Glomerular visceral epithelial cell (primary cell): ENCODE measurements at regions not wholly inside any gene's neighbourhood (a gene's known extent, or its start where the extent isn't known, plus 50 kb on each side); places are given as distances from the start of the nearest gene placed in this dataset.
"Not testable (repeated sequence)": the region's sequence is repeated elsewhere in the genome, so short reads cannot be mapped to it uniquely, and the experiment has no call there.

Experiments
- DNase-seq: peaks from one replicate; pipeline ENCODE4 v3.0.0-alpha.2; 2016; ENCODE audit errors: extremely low spot score

DNA sequence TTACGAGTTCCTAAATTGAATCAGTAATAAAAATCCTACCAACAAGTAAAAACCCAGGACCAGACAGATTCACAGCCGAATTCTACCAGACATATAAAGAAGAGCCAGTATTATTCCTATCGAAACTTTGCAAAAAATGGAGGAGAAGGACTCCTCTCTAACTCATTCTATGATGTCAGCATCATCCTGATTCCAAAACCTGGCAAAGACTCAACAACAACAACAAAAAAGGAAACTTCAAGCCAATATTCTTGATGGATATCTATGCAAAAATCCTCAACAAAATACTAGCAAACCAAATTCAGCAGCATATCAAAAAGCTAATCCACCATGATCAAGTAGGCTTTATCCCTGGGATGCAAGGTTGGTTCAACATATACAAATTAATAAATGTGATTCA is 84.6 kb upstream of the ADRB2 start:
- not testable (repeated sequence) for DNase-seq

DNA sequence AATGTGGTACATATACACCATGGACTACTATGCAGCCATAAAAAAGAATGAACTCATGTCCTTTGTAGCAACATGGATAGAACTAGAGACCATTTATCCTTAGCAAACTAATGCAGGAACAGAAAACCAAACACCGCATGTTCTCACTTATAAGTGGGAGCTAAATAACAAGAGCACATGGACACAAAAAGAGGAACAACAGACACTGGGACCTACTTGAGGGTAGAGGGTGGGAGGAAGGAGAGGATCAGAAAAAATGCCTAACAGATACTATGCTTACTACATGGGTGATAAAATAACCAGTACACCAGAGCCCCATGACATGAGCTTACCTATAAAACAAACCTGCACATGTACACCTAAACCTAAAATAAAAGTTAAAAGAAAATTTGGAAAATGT is 82.0 kb upstream of the ADRB2 start:
- DNase-seq = not testable (repeated sequence)

DNA sequence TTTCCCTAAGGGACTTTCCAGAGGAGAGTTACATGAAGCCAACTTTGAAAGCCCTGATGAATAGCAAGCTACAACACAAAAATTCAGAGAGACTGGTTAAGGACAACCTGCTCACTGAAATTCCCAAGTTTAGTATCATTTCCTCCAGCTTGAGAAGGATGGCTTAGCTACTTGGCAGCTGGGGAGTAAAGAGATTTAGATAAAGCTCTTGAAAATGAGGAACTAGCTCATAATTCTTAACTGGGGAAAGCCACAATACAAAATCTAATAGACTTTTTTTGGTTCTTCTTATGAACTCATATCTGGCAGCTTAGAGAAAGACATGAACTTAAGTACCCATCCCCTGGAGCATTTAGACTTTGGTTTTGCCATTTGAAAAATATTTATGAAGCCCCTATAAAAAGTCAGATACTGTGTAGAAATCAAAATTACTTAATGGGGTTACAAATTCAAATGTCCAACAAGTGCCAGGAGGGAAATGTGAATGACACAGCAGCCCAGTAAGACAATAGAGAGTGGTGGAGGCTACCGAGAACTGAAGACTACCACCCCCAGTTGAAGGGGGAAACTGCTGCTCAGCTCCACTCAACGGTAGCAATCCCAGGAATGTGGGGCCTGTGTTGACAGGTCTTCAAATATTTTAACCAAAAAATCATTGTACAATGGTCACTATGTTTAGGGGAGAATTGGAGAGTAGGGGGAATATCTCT is 79.4 kb upstream of the ADRB2 start:
- DNase-seq = no peak

DNA sequence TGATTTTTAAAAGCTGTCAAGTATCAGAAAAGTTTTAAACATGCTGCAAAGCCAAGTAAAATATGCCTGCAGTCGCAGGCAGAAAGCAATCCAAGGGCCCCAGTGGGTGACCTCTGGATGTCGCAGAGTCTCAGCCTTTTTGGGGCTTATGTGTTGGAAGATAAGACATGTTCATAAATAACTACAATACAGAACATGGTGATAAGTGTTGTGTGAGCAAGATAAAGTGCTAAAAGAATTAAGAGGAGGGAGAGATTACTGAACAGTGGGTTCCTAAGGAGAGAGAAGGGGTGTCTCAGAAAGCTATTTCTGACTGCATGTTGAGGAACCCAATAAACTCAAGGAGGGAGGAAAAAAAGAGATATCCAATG is 78.9 kb upstream of the ADRB2 start:
- DNase-seq = no peak

DNA sequence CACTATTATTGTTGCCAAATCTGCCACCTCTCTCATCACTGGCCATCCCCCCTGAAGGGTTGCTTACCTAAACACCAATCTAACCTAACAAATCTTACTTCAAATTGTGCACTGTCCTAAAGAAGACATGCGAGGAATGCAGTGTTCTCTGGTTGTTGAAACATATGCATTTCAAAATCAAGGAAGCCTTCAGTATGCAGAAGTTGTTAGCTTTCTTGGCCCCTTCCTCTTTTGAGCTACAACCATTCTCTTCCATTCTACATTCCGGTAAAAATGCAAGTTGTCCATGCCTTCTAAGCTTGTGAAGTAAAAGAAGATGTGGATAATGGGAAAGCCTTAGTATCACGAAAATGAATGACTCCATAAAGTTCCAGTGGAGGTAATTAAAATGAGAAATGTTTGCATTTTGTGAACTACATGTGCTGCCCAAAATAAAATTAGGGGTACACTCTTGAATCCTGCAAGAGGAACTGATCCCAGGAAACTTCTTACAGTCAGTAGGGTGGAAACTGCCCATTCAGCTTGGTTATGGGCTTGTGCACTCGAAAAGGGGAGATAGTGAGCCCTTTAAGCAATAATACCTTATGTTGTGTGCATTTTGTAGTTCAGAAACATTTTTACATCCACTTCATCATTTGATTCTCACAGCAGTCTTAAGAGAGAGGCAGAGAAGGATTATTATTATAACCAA is 77.6 kb upstream of the ADRB2 start:
- no peak for DNase-seq

DNA sequence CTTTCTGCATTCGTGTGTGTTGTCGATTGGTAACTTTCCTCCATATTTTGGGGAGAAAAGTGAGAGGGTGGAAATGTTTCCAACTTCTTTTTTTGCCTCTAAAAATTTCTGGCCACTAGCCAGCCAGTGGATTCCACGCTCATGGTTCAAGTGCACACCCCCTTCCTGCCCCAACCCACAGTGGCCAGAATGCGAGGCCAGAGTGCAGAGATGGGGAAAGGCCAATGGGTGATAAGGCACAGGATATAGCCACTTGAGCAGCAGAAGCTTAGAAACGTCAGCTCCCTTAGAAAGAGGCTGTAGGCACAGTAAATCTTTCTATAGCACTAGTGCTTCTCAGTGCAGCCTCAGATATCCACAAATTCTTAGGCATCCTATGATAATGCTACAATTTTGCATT is 75.8 kb upstream of the ADRB2 start:
- DNase-seq = no peak

DNA sequence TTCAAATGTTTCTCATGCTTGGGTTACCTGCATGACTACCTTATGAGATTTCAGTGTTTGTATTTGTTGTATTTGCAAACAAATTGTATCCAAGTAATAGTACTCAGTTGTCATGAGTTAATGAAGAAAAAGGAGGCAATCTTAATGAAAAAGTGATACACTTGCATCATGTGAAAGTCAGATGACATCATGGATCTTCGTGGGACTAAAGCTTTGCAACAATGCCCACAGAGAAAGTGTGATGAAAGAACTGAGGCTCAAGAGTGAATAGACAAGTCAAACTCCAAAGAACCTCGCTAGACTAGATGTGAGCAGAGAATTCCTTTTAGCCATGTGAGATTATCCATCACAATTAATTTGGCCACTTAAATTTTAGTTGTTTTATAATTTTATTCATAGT is 75.4 kb upstream of the ADRB2 start:
- DNase-seq = no peak

DNA sequence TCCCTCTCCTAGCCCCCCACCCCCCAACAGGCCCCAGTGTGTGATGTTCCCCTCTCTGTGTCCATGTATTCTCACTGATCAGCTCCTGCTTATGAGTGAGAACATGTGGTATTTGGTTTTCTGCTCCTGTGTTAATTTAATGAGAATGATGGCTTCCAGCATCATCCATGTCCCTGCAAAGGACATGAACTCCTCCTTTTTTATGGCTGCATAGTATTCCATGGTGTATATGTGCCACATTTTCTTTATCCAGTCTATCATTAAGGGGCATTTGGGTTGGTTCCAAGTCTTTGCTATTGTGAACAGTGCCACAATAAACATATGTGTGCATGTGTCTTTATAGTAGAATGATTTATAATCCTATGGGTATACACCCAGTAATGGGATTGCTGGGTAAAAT is 74.0 kb upstream of the ADRB2 start:
- not testable (repeated sequence) for DNase-seq

DNA sequence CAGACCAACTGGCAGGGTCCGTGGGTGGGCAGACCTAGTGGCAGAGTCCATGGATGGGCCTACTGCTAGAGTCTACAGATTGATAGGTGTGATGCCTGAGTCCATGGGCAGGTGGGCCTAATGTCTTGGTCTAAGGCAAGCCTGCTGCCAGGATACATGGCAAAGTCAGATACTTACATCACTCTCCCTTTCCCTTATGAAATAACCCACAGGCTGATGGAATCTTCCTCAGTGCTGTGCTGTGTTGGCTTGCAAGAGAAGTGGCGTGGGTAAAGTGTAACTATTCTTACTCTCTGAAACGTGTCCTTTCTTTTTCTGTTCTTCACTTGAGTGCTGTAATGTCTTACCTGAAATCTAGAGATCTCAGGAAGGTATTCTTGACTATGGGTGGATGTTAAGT is 67.3 kb upstream of the ADRB2 start:
- DNase-seq = no peak

DNA sequence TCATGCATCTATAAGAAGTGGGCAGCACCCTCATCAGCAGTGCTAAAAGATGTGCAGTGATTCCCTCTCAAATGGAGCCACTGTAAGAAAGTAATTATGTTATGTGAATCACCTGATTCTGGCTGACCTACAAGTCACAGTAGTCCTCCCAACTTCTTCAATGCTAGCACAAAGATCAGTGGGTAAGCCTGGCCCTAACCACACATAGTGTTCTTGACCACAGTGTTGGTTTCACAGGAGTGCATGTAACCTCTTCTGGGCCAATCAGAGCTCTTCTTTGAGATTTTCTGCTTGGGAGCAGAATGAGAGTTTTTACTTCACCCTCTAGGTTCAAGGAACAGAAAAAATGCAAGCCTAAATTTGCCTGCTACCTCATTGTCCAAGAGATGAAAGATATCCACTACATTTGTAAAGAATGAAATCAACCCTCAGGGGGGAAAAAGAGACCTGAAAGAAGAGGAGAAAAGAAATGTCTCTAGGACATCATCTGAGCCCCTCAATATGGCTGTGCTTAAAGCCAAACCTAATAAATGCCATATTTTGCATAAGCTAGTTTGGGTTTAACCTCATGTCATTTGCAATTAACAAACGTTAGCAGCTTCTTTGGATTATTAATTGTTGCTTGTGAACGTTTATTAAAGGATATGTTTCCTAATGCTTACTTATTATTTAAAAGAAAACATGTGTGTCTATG is 65.3 kb upstream of the ADRB2 start:
- DNase-seq = peak; percentile 44

DNA sequence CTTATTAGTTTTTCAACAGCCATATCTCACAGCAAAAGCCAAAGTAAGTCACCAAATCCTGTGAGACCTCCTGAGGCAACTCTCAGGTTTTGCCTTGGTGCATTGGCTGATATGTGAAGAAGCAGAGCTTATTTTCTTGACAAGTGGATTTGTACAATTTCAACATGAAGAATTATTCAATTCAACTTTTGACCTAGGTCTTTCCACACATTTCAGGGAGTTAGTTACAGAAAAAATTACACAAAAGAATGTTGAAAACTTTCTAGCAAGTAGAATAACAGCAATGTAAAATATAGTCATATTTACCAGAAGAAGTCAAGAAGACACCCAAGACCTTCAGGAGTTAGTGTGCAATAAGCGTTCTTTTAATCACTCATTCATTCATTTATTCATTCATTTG is 62.4 kb upstream of the ADRB2 start:
- no peak for DNase-seq

DNA sequence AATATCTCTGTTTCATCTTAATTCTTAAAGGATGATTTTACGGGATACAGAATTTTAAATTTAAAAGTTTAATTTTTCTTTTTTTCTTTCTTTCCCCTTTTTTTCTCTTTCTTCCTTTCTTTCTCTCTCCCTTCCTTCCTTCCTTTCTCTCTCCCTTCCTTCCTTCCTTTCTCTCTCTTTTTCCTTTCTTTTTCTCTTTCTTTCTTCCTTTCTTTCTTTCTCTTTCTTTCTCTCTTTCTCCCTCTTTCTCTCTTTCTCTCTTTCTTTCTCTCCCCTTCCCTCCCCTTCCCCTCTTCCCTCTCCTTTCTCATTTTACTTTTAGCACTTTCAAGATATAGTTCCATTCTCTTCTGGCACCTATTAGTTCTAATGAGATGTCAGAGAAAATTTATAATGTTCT is 61.4 kb upstream of the ADRB2 start:
- no peak for DNase-seq

DNA sequence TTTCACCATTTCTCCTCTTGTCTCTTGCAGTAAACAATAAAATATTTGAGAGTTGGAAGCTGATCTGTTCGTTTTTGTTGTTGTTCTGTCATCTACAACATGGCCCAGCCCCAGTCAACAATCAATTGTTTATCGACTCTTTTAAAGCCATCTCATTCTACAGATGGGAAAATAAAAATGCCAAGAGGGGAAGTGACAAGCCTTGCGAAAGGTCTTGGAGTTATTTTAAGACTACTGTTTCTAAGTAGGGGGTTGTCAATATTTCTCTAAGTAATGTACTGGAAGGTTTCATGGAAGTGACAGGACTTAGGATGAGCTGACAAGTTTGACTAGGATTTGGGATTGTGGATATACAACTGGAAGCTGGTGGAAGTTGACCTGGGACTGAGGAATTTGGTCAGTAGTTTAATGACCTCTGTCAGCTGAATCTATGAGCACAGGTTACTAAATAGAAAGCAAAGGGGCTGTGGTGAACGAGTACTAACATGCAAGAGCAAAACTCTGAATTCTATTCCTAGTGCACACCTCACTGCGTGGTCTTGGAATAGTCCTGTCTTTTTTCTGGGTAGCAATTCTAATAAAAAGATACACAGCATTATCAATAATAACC is 57.5 kb upstream of the ADRB2 start:
- no peak for DNase-seq

DNA sequence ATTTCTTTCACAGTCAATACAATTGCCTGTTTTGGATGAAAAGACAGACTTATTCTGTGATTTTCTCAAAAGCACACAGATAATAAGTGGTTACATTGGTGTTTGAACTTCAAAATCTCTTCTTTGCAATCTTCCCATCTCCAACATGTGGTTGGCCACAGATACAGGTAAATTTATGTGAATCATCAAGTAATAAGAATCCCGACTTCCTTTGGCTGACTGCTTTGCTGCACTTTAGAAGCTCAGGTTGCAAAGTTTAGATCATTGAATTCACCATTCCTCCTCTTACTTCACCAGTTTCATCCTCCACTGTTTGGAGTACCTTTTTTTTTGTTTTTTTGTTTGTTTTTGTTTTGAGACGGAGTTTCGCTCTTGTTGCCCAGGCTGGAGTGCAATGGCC is 56.5 kb upstream of the ADRB2 start:
- DNase-seq = no peak

DNA sequence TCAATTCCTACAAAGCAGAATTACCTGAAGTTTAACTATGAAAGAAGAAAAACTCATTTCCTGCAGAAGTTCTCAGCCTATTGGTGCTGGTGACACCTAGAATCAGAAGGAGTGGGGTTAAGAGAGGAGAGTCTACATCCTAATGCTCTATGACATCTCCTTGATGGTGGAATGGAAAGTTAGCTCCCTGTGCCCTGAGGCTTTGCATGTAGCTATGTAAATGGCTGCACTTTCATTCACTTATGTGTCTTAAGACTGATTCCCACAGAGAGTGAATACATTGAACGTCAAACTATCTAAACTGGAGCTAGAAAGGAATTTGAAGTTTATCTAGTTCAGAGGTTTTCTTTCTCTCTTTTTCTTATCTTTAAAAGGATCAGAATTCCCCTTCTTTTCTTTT is 52.1 kb upstream of the ADRB2 start:
- no peak for DNase-seq

DNA sequence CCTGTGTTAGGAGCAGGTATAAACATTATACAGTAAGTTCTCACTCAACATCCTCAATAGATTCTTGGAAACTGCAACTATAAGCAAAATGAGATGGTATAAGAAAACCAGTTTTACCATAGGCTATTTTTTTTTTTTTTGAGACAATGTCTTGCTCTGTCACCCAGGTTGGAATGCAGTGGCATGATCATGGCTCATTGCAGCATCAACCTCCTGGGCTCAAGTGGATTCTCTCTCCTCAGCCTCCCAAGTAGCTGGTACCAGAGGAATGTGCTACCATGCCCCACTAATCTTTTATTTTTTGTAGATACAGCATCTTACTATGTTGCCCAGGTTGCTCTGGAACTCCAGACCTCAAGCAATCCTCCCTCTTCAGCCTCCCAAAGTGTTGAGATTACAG is 50.1 kb upstream of the ADRB2 start:
- DNase-seq = no peak
